ENCODE measurements at regions not wholly inside any gene's neighbourhood (a gene's known extent, or its start where the extent isn't known, plus 50 kb on each side); places are given as distances from the start of the nearest gene placed in this dataset.

DNA sequence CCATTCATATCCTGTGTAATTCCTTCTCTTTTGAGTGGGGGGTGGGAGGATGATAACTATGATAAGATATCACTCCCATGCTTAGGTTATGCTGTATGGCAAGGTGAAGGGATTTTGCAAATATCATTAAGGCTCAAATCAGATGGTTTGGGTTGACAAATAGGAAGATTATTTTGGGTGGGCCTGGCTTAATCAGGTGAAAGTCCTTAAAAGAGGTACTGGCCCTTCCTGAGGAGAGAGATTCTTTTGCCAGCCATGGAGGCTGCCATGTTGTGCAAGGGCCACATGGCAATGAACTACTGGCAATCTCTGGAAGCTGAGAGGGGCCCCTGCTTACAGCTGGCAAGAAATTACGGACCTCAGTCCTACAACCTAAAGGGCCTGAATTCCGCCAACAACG is 174.6 kb upstream of the FOXD3 start:
- H3K4me3 ChIP-seq (replicated peaks; ENCODE audit: insufficient read depth, low read length): no peak overlapping the region
- no peak for TF ChIP-seq CTCF (IDR thresholded peaks at IDR 0.05; ENCODE audit: insufficient read depth, low read length)
- no peak for TF ChIP-seq GABPA (IDR thresholded peaks at IDR 0.05; ENCODE audit: low read depth)
- TF ChIP-seq POLR2AphosphoS5 (IDR thresholded peaks at IDR 0.05; ENCODE audit: low read depth): no peak
- no peak for TF ChIP-seq SPI1 (IDR thresholded peaks at IDR 0.05; ENCODE audit: borderline replicate concordance, low read depth)
- TF ChIP-seq REST (IDR thresholded peaks at IDR 0.05; ENCODE audit: insufficient replicate concordance, low read depth): no peak

DNA sequence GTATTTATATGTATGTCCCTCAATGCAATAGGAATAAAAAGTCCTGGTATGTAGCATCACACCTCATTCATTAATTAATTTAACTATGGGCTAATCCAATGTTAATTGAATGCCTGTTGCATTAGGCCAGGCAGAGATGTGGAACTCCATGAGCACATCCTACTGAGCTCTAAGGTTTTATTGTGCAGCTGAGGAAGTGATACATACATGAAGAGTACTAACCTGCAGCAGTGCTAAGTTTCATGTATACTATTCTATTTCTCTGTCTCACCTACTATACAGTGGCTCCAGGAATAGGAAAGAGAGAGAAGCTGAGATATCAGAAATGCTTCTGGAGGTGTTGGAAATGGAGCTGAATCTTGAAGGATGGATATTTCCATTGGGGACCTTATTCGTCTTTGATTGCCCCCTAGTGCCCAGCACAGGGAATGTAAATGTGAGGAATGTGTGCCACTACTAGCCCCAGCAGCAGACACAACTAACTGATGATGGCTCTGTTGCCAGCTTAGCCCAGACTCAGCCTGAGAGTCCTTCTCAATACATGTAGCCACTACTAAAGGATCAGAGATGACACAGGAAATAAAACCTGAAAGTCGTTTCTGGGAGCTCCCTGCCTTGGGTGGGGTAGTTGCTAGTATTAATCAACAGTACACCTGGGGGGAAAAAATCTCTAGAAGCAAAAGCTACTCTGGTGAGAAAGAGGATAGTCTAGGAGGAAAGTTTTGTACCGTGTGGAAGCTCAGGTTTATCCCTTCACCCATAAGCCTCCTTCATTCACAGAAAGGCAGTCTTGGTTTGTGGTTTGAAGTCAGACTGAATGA is 173.3 kb upstream of the FOXD3 start:
- peak in 1 of 2 experiments; percentile 13 for DNase-seq (ENCODE audit: low read depth in 1 of 2, low spot score in 1 of 2)
- Histone ChIP-seq H3K27ac (replicated peaks) (no peak overlapping the region), H3K4me3 (replicated peaks; ENCODE audit: insufficient read depth, low read length) (no peak overlapping the region), H3K27me3 (ENCODE audit: insufficient read depth, poor library complexity, severe bottlenecking) (peaks cover 3% of the 10 kb centered on the region)
- TF ChIP-seq SPI1 (IDR thresholded peaks at IDR 0.05; ENCODE audit: borderline replicate concordance, low read depth) (no peak), POLR2AphosphoS5 (IDR thresholded peaks at IDR 0.05; ENCODE audit: low read depth) (no peak), CTCF (IDR thresholded peaks at IDR 0.05; ENCODE audit: insufficient read depth, low read length) (peak; percentile 64), REST (IDR thresholded peaks at IDR 0.05; ENCODE audit: insufficient replicate concordance, low read depth) (no peak)

More for the DNA sequence above, 174.6 kb upstream of the FOXD3 start:
- Histone ChIP-seq H3K27me3 (ENCODE audit: insufficient read depth, poor library complexity, severe bottlenecking) (peaks cover 2% of the 10 kb centered on the region), H3K27ac (replicated peaks) (no peak overlapping the region)
- no peak for DNase-seq (ENCODE audit: low read depth in 1 of 2, low spot score in 1 of 2)

- Histone ChIP-seq H3K27me3 (ENCODE audit: insufficient read depth, poor library complexity, severe bottlenecking) (peaks cover 3% of the 10 kb centered on the region), H3K27ac (replicated peaks) (no peak overlapping the region), H3K4me3 (replicated peaks; ENCODE audit: insufficient read depth, low read length) (no peak overlapping the region)
- no peak for DNase-seq (ENCODE audit: low read depth in 1 of 2, low spot score in 1 of 2)
- TF ChIP-seq CTCF (IDR thresholded peaks at IDR 0.05; ENCODE audit: insufficient read depth, low read length) (no peak), GABPA (IDR thresholded peaks at IDR 0.05; ENCODE audit: low read depth) (no peak), REST (IDR thresholded peaks at IDR 0.05; ENCODE audit: insufficient replicate concordance, low read depth) (no peak), SPI1 (IDR thresholded peaks at IDR 0.05; ENCODE audit: borderline replicate concordance, low read depth) (no peak), POLR2AphosphoS5 (IDR thresholded peaks at IDR 0.05; ENCODE audit: low read depth) (no peak)
These were observed 169.8 kb upstream of the FOXD3 start for GRCh38 chr1:63152572-63152971.
